Psoas muscle (tissue), 7 donors: ENCODE measurements at regions not wholly inside any gene's neighbourhood (a gene's known extent, or its start where the extent isn't known, plus 50 kb on each side); places are given as distances from the start of the nearest gene placed in this dataset.

ENCODE experiments used
- ATAC-seq, 4 donors: fragments of 200-7000 bp; cut with Tn5 transposase; one replicate each; pipeline ENCODE4 v1.9.1; 2020; ENCODE audit warnings: moderate library complexity in 3 of 4, mild to moderate bottlenecking in 2 of 4
- DNase-seq, 2 donors: peaks; one replicate each; pipeline ENCODE4 v3.0.0-alpha.2; 2020
- H3K27ac ChIP-seq: fragments of 200-600 bp; one replicate; pipeline ENCODE4 v1.8.0; 2022
- H3K27me3 ChIP-seq, 3 donors: fragments of 200-600 bp in 1 of 3; one replicate each; pipeline versions ENCODE4 v1.6.1 to v1.8.0; 2013 to 2022; ENCODE audit warnings: low read length in 2 of 3, mild to moderate bottlenecking in 2 of 3, moderate library complexity in 1 of 3; ENCODE audit not compliant: insufficient read depth in 3 of 3
- H3K36me3 ChIP-seq, 2 donors: fragments of 200-600 bp in 1 of 2; one replicate each; pipeline versions ENCODE4 v1.6.1 to v1.8.0; 2013 to 2022; ENCODE audit warnings: low read depth in 1 of 2, mild to moderate bottlenecking in 1 of 2, moderate library complexity in 1 of 2; ENCODE audit not compliant: insufficient read depth in 1 of 2
- H3K4me1 ChIP-seq: fragments of 200-600 bp; one replicate; pipeline ENCODE4 v1.8.0; 2022
- H3K4me3 ChIP-seq: fragments of 200-600 bp; one replicate; pipeline ENCODE4 v1.8.0; 2022; ENCODE audit warnings: mild to moderate bottlenecking
- H3K9me3 ChIP-seq: fragments of 200-600 bp; one replicate; pipeline ENCODE4 v1.8.0; 2022
- CTCF ChIP-seq: fragments of 200-600 bp; IDR thresholded peaks from one replicate; pipeline ENCODE4 v1.8.0; 2022; ENCODE audit warnings: antibody characterized with exemption
- WGBS, 3 donors: extraction: QIAGEN DNeasy Blood & Tissue Kit; methylation state at CpG; one replicate each; pipeline versions ENCODE4 v1.1.6 to v1.1.7; 2013; 5-methylcytosine and 5-hydroxymethylcytosine counted together
- intact Hi-C, 2 donors: fragments of 100-400 bp; cut with DNase I; formaldehyde crosslinking; loops; one replicate each; pipeline versions ENCODE4 v1.11.0 to v1.14.2; 2022
- donor health status: healthy with polysubstance abuse.
- donor health status: DM: no; HTN: no; CAD: no; lungs with moderate emphysema.
- donor health status: Bipolar disorder and iron deficiency.
- donor health status: healthy.
- donor health status: DM: yes; HTN: yes; CAD: no.
- donor health status: DM: no; HTN: no; CAD: no.
- donor health status: DM: yes; HTN: yes; CAD: no.

DNA sequence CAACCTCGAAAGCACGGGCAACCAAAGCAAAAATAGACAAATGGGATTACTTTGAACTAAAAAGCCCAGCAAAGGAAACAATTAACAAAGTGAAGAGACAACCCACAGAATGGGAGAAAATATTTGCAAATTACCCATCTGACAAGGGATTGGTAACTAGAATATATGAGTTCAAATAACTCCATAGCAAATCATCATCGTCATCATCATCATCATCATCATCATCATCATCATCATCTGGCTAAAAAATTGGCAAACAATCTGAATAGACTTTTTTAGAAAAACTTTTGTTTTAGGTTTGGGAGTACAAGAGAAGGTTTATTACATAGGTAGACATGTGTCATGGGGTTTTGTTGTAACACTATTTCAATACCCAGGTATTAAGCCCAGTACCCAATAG, 1239.3 kb upstream of the FAM98A start:
- intact Hi-C loops, result no loop called here
- H3K9me3 ChIP-seq, result no peaks in the 10 kb centered on the region
- DNase-seq (no peak), ATAC-seq (no peak)
- H3K27ac ChIP-seq, result no peak overlapping the region
- TF ChIP-seq CTCF, result no peak
- H3K4me1 ChIP-seq, result no peaks in the 10 kb centered on the region
- WGBS, 3 donors, result 86 to 87% (median 87%) methylated on average over 3 of the region's 3 CpGs
- H3K27me3 ChIP-seq, result no peaks in the 10 kb centered on the region
- no peaks in the 10 kb centered on the region for H3K36me3 ChIP-seq
- no peak overlapping the region for H3K4me3 ChIP-seq

DNA sequence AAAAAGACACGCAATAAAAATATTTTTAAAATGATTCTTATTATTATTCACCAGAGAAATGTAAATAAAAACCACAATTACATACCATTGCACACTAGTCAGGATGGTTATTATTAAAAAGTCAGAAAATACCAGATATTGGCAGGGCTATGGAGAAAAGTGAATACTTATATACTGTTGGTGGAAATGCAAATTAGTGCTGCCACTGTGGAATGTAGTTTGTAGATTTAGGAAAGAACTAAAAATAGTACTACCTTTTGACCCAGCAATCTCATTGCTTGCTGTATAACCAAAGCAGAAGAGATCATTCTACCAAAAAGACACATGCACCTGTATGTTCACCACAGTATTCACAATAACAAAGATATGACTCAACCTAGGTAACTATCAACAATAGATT, 1237.3 kb upstream of the FAM98A start:
- Histone ChIP-seq H3K4me3 (no peak overlapping the region), H3K4me1 (no peaks in the 10 kb centered on the region), H3K9me3 (no peaks in the 10 kb centered on the region), H3K36me3 (no peaks in the 10 kb centered on the region), H3K27ac (no peak overlapping the region), H3K27me3 (no peaks in the 10 kb centered on the region)
- no peak for TF ChIP-seq CTCF
- ATAC-seq (no peak), DNase-seq (no peak)
- 68 to 92% (median 85%) methylated on average over 1 of the region's 1 CpG for WGBS, 3 donors
- intact Hi-C loops, result no loop called here

DNA sequence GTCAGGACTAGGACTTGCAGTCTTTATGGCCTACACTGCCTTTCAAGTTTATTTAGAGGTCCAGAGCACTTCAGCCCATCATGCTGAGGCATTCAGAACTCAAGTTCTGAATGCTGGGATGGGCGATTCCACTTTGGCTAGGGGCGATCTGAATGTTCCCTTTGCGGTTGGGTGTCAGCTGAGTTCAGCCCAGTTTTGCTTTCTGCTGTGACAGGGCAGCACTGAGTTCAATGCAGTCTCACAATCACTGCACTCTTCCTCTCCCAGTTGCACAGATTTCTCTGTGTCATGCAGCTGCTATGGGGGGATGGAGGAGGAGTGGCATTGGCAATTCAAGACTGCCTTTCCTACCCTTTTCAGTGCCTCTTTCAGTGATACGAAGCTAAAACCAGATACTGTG, 1232.0 kb upstream of the FAM98A start:
- H3K27ac ChIP-seq, result no peak overlapping the region
- no peaks in the 10 kb centered on the region for H3K4me1 ChIP-seq
- ATAC-seq (no peak), DNase-seq (no peak)
- WGBS, 3 donors, result 61 to 68% (median 66%) methylated on average over 4 of the region's 4 CpGs
- H3K4me3 ChIP-seq, result no peak overlapping the region
- H3K36me3 ChIP-seq, result no peaks in the 10 kb centered on the region
- peaks cover 12% of the 10 kb centered on the region for H3K9me3 ChIP-seq
- no peaks in the 10 kb centered on the region for H3K27me3 ChIP-seq
- intact Hi-C loops, result no loop called here
- TF ChIP-seq CTCF, result no peak

DNA sequence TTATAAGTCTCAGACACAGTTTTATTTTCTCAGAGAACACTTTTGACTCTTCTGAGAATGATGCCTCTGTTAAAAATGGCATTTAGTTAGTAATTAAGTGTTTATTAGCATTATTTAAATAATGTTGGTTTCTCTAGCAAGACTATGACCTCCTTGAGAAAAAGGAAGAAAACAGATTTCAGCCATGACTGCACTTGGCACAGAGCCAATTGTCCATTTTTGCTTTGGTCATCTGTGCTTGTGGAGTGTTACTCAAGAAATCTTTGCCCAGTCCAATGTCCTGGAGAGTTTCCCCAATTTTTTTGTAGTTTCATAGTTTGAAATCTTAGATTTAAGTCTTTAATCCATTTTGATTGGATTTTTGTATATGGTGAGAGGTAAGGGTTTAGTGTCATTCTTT, 1229.4 kb upstream of the FAM98A start:
- Histone ChIP-seq H3K36me3 (no peaks in the 10 kb centered on the region), H3K4me3 (no peak overlapping the region), H3K27me3 (no peaks in the 10 kb centered on the region), H3K27ac (no peak overlapping the region), H3K4me1 (no peaks in the 10 kb centered on the region), H3K9me3 (peaks cover 12% of the 10 kb centered on the region)
- ATAC-seq (no peak), DNase-seq (no peak)
- TF ChIP-seq CTCF, result no peak
- intact Hi-C loops, result no loop called here

GRCh38 chr2:34827398-34827797, 1228.3 kb upstream of the FAM98A start:
- WGBS, 3 donors, result 88 to 98% (median 97%) methylated on average over 1 of the region's 1 CpG
- Histone ChIP-seq H3K4me1 (no peaks in the 10 kb centered on the region), H3K4me3 (no peak overlapping the region), H3K27ac (no peak overlapping the region), H3K27me3 (no peaks in the 10 kb centered on the region), H3K36me3 (no peaks in the 10 kb centered on the region), H3K9me3 (peaks cover 12% of the 10 kb centered on the region)
- DNase-seq (no peak), ATAC-seq (no peak)
- no peak for TF ChIP-seq CTCF
- intact Hi-C loops, result no loop called here
